H1 (cell line): ENCODE measurements at regions not wholly inside any gene's neighbourhood (a gene's known extent, or its start where the extent isn't known, plus 50 kb on each side); places are given as distances from the start of the nearest gene placed in this dataset.

Source experiments
- CTCF ChIA-PET: fragments of 300-600 bp; sonication (Branson Sonifier 250); formaldehyde crosslinking; loops from one replicate; lab custom pipeline; 2021; ENCODE audit not compliant: partially characterized antibody; lab: Charles Lee
- POLR2A ChIA-PET: fragments of 300-600 bp; sonication (Branson Sonifier 250); formaldehyde crosslinking; loops from one replicate; lab custom pipeline; 2021; ENCODE audit warnings: inconsistent platforms; ENCODE audit not compliant: partially characterized antibody; lab: Charles Lee
- DNase-seq, 2 experiments: peaks; one replicate each; pipeline versions ENCODE4 v3.0.0 to v3.0.0-alpha.2; 2010 to 2022; ENCODE audit warnings: low spot score in 2 of 2, low read depth in 1 of 2, mixed read lengths in 1 of 2
- FAIRE-seq: peaks from 2 replicates; lab custom pipeline; 2011; peaks lifted over from hg19 to GRCh38; lab: Jason Lieb, UNC
- H2AFZ ChIP-seq: 2 replicates; pipeline ENCODE4 v1.8.1; 2012; ENCODE audit warnings: low read length, inconsistent platforms
- H2AK5ac ChIP-seq: 2 replicates; pipeline ENCODE4 v1.6.1; 2013; ENCODE audit warnings: low read depth, low read length
- H2BK120ac ChIP-seq: replicated peaks from 2 replicates; pipeline ENCODE3; 2013; ENCODE audit warnings: low read depth, low read length, inconsistent platforms
- H2BK12ac ChIP-seq: 2 replicates; pipeline ENCODE4 v1.6.1; 2013; ENCODE audit warnings: low read depth, low read length
- H2BK15ac ChIP-seq: 2 replicates; pipeline ENCODE4 v1.6.1; 2013; ENCODE audit warnings: low read length
- H2BK20ac ChIP-seq: 2 replicates; pipeline ENCODE4 v1.6.1; 2013; ENCODE audit warnings: low read length
- H2BK5ac ChIP-seq: 2 replicates; pipeline ENCODE4 v1.6.1; 2013; ENCODE audit warnings: low read depth, low read length
- H3K14ac ChIP-seq: 2 replicates; pipeline ENCODE4 v1.6.1; 2013; ENCODE audit warnings: inconsistent platforms; ENCODE audit not compliant: insufficient read length
- H3K18ac ChIP-seq: 2 replicates; pipeline ENCODE4 v1.6.1; 2013; ENCODE audit warnings: low read length; ENCODE audit errors: extremely low read depth
- H3K23ac ChIP-seq: 2 replicates; pipeline ENCODE4 v1.6.1; 2013; ENCODE audit warnings: inconsistent platforms; ENCODE audit not compliant: insufficient read length
- H3K23me2 ChIP-seq: 2 replicates; pipeline ENCODE4 v1.6.1; 2013; ENCODE audit warnings: low read depth, low read length
- H3K27ac ChIP-seq: 2 replicates; pipeline ENCODE4 v1.6.1; 2011; ENCODE audit warnings: low read depth, low read length, inconsistent platforms
- H3K27me3 ChIP-seq, 4 experiments: replicated peaks in 1 of 4; 1 replicate in 1 of 4; 2 replicates in 3 of 4; pipeline versions ENCODE4 v1.6.1 to v1.8.1; 2011 to 2013; ENCODE audit warnings: low read length in 3 of 4, mild to moderate bottlenecking in 3 of 4, inconsistent platforms in 2 of 4, mixed read lengths in 2 of 4, moderate library complexity in 1 of 4; ENCODE audit not compliant: control insufficient read depth in 3 of 4, insufficient read depth in 3 of 4; ENCODE audit errors: extremely low read depth in 1 of 4
- H3K36me3 ChIP-seq, 4 experiments: 2 replicates each; pipeline versions ENCODE4 v1.6.1 to v1.8.1; 2011 to 2013; ENCODE audit warnings: mild to moderate bottlenecking in 4 of 4, low read length in 3 of 4, moderate library complexity in 2 of 4, control low read depth in 1 of 4, inconsistent platforms in 1 of 4; ENCODE audit not compliant: insufficient read depth in 4 of 4, control insufficient read depth in 2 of 4
- H3K4ac ChIP-seq: replicated peaks from 2 replicates; pipeline ENCODE3; 2013; ENCODE audit warnings: low read length, low read depth, mixed read lengths, inconsistent platforms; ENCODE audit not compliant: insufficient read length
- H3K4me1 ChIP-seq, 4 experiments: replicated peaks in 1 of 4; 1 replicate in 1 of 4; 2 replicates in 3 of 4; pipeline versions ENCODE4 v1.6.1 to v1.8.1; 2011 to 2013; ENCODE audit warnings: low read length in 3 of 4, inconsistent platforms in 2 of 4, mixed read lengths in 1 of 4; ENCODE audit not compliant: insufficient read depth in 4 of 4, control insufficient read depth in 3 of 4
- H3K4me2 ChIP-seq, 2 experiments: 2 replicates each; pipeline versions ENCODE4 v1.6.1 to v1.8.1; 2011 to 2013; ENCODE audit warnings: low read depth in 2 of 2, low read length in 2 of 2, control low read depth in 1 of 2, inconsistent platforms in 1 of 2, mild to moderate bottlenecking in 1 of 2; ENCODE audit not compliant: insufficient read depth in 1 of 2
- H3K4me3 ChIP-seq, 4 experiments: fragments of 200-600, 300-600 bp in 1 of 4; sonication (generic), shearing (Covaris generic), sonication (Bioruptor Twin) in 1 of 4; 2 replicates each; pipeline versions ENCODE4 v1.5.1 to v1.8.1; 2011 to 2016; ENCODE audit warnings: low read length in 4 of 4, low read depth in 3 of 4, control low read depth in 2 of 4, inconsistent platforms in 2 of 4, mild to moderate bottlenecking in 2 of 4, mixed read lengths in 1 of 4, moderate library complexity in 1 of 4; ENCODE audit not compliant: insufficient read depth in 2 of 4; ENCODE audit errors: extremely low read depth in 1 of 4
- H3K56ac ChIP-seq: replicated peaks from 2 replicates; pipeline ENCODE3; 2013; ENCODE audit warnings: low read depth, mild to moderate bottlenecking, mixed read lengths, low read length, inconsistent platforms; ENCODE audit not compliant: insufficient read length
- H3K79me1 ChIP-seq: 2 replicates; pipeline ENCODE4 v1.6.1; 2013; ENCODE audit warnings: low read depth, low read length, control low read depth
- H3K79me2 ChIP-seq, 2 experiments: 2 replicates each; pipeline versions ENCODE4 v1.6.1 to v1.8.1; 2012 to 2013; ENCODE audit warnings: low read length in 2 of 2, mild to moderate bottlenecking in 2 of 2, inconsistent platforms in 1 of 2; ENCODE audit not compliant: insufficient read depth in 2 of 2, control insufficient read depth in 1 of 2
- H3K9ac ChIP-seq, 4 experiments: replicated peaks in 1 of 4; 1 replicate in 1 of 4; 2 replicates in 3 of 4; pipeline versions ENCODE4 v1.6.1 to v1.8.1; 2011 to 2013; ENCODE audit warnings: low read depth in 3 of 4, low read length in 3 of 4, control low read depth in 2 of 4, mild to moderate bottlenecking in 2 of 4, moderate library complexity in 2 of 4, inconsistent platforms in 1 of 4; ENCODE audit errors: extremely low read depth in 1 of 4
- H3K9me3 ChIP-seq, 2 experiments: 2 replicates each; pipeline versions ENCODE4 v1.6.1 to v1.8.1; 2012 to 2013; ENCODE audit warnings: mild to moderate bottlenecking in 2 of 2, moderate library complexity in 2 of 2, control low read depth in 1 of 2, inconsistent platforms in 1 of 2, low read depth in 1 of 2, low read length in 1 of 2, mixed read lengths in 1 of 2; ENCODE audit not compliant: insufficient read depth in 2 of 2
- H4K20me1 ChIP-seq, 2 experiments: replicated peaks in 1 of 2; 2 replicates each; pipeline versions ENCODE3 to v1.8.1; 2011 to 2013; ENCODE audit warnings: inconsistent platforms in 2 of 2, low read length in 2 of 2, mild to moderate bottlenecking in 1 of 2; ENCODE audit not compliant: insufficient read depth in 2 of 2, control insufficient read depth in 1 of 2
- H4K5ac ChIP-seq: 2 replicates; pipeline ENCODE4 v1.6.1; 2013; ENCODE audit warnings: low read length, low read depth, mixed read lengths, inconsistent platforms; ENCODE audit not compliant: insufficient read length
- H4K8ac ChIP-seq: 2 replicates; pipeline ENCODE4 v1.8.0; 2013; ENCODE audit warnings: mild to moderate bottlenecking, moderate library complexity, low read length, inconsistent platforms; ENCODE audit not compliant: insufficient read depth; ENCODE audit errors: extremely low read depth
- H4K91ac ChIP-seq: replicated peaks from 2 replicates; pipeline ENCODE3; 2013; ENCODE audit warnings: low read length, mixed read lengths, inconsistent platforms; ENCODE audit not compliant: insufficient read length
- SIN3A ChIP-seq, 2 experiments: IDR thresholded peaks in 1 of 2; conservative IDR thresholded peaks in 1 of 2; 2 replicates each; pipeline ENCODE4 v1.6.1; 2011 to 2012; ENCODE audit warnings: low read length in 2 of 2, improper control_type of control experiment in 1 of 2, low read depth in 1 of 2, mild to moderate bottlenecking in 1 of 2
- WGBS, 2 experiments: shearing (Covaris generic) in 1 of 2; methylation state at CpG; one replicate each; pipeline versions ENCODE4 v1.1.6 to v1.1.7; 2013 to 2015; ENCODE audit warnings: low lambda C conversion rate in 2 of 2, mixed read lengths in 2 of 2, inconsistent platforms in 1 of 2, low coverage in 1 of 2, missing lambda C conversion rate in 1 of 2; ENCODE audit not compliant: insufficient replicate concordance in 2 of 2, insufficient coverage in 1 of 2, insufficient read length in 1 of 2; ENCODE audit errors: extremely low coverage in 1 of 2, missing lambda C conversion rate in 1 of 2; 5-methylcytosine and 5-hydroxymethylcytosine counted together

- no peak overlapping the region for H3K23ac ChIP-seq
- no peak for TF ChIP-seq SIN3A (conservative IDR thresholded peaks at IDR 0.05 in 1 of 2, IDR thresholded peaks at IDR 0.05 in 1 of 2; ENCODE audit: low read depth in 1 of 2, low read length in 2 of 2)
- no peak overlapping the region for H3K27ac ChIP-seq
- no peak overlapping the region for H2BK20ac ChIP-seq
- no peaks in the 10 kb centered on the region for H3K4me1 ChIP-seq
- ChIA-PET POLR2A (no interaction called here), CTCF (no interaction called here)
- H3K4ac ChIP-seq = no peak overlapping the region
- H3K9me3 ChIP-seq = no peaks in the 10 kb centered on the region
- H4K8ac ChIP-seq = no peak overlapping the region
- no peak overlapping the region for H3K4me3 ChIP-seq
- H3K23me2 ChIP-seq = no peaks in the 10 kb centered on the region; the same call in 1 of the 2 replicates
- H3K27me3 ChIP-seq = no peaks in the 10 kb centered on the region; a peak in 1 of 7 replicates
- no peaks in the 10 kb centered on the region for H3K79me1 ChIP-seq
- no peak overlapping the region for H3K14ac ChIP-seq
- no peak for DNase-seq
- H2BK15ac ChIP-seq = no peak overlapping the region
- H3K36me3 ChIP-seq = no peaks in the 10 kb centered on the region
- no peak overlapping the region for H2BK120ac ChIP-seq
- no peak overlapping the region for H2AFZ ChIP-seq
- 90% methylated on average over 4 of the region's 4 CpGs; no CpG with 5 or more reads in 1 of the 2 experiments for WGBS, 2 experiments
- H2BK5ac ChIP-seq = no peak overlapping the region
- H2BK12ac ChIP-seq = no peak overlapping the region
- no peak overlapping the region for H4K5ac ChIP-seq
- no peak overlapping the region for H3K4me2 ChIP-seq
- no peak overlapping the region for H3K9ac ChIP-seq
- no peaks in the 10 kb centered on the region for H3K79me2 ChIP-seq
- no peaks in the 10 kb centered on the region for H4K20me1 ChIP-seq
- no peak overlapping the region for H3K56ac ChIP-seq
- H4K91ac ChIP-seq = no peak overlapping the region
- no peak overlapping the region for H3K18ac ChIP-seq
- no peak overlapping the region for H2AK5ac ChIP-seq
- FAIRE-seq = no peak
These were observed 177.7 kb upstream of the CDYL start for GRCh38 chr6:4598384-4598995.
